ENCODE measurements at regions not wholly inside any gene's neighbourhood (a gene's known extent, or its start where the extent isn't known, plus 50 kb on each side); places are given as distances from the start of the nearest gene placed in this dataset.

GRCh38 chr7:54810401-54810800, 51.4 kb upstream of the SEC61G start:
- no peak for DNase-seq
- in situ Hi-C loops (cut with MboI; ENCODE audit: low pct_unique_long_range_greater_than_20kb, low sequenced_read_pairs), result no loop called here

- no peak for DNase-seq
- in situ Hi-C loops (cut with MboI; ENCODE audit: low pct_unique_long_range_greater_than_20kb, low sequenced_read_pairs), result no loop called here
These were observed 52.2 kb upstream of the SEC61G start for GRCh38 chr7:54811041-54811845.

- in situ Hi-C loops (cut with MboI; ENCODE audit: low pct_unique_long_range_greater_than_20kb, low sequenced_read_pairs), result no loop called here
- no peak for DNase-seq
These were observed 52.8 kb upstream of the SEC61G start for GRCh38 chr7:54811846-54812254.

GRCh38 chr7:54812756-54813322, 53.8 kb upstream of the SEC61G start:
- no peak for DNase-seq
- in situ Hi-C loops (cut with MboI; ENCODE audit: low pct_unique_long_range_greater_than_20kb, low sequenced_read_pairs), result no loop called here

GRCh38 chr7:54813398-54813797, 54.4 kb upstream of the SEC61G start:
- no peak for DNase-seq
- in situ Hi-C loops (cut with MboI; ENCODE audit: low pct_unique_long_range_greater_than_20kb, low sequenced_read_pairs), result no loop called here

GRCh38 chr7:54814401-54814800, 55.4 kb upstream of the SEC61G start:
- in situ Hi-C loops (cut with MboI; ENCODE audit: low pct_unique_long_range_greater_than_20kb, low sequenced_read_pairs), result no loop called here

GRCh38 chr7:54817152-54817551, 58.1 kb upstream of the SEC61G start:
- DNase-seq, result no peak
- in situ Hi-C loops (cut with MboI; ENCODE audit: low pct_unique_long_range_greater_than_20kb, low sequenced_read_pairs), result no loop called here

More at GRCh38 chr7:54814401-54814800, 55.4 kb upstream of the SEC61G start:
- no peak for DNase-seq

- DNase-seq, result no peak
- in situ Hi-C loops (cut with MboI; ENCODE audit: low pct_unique_long_range_greater_than_20kb, low sequenced_read_pairs), result no loop called here
These were observed 64.8 kb upstream of the SEC61G start for GRCh38 chr7:54823776-54824175.

- no peak for DNase-seq
- in situ Hi-C loops (cut with MboI; ENCODE audit: low pct_unique_long_range_greater_than_20kb, low sequenced_read_pairs), result no loop called here
These were observed 65.6 kb upstream of the SEC61G start for GRCh38 chr7:54824655-54825054.

GRCh38 chr7:54825368-54825767, 66.4 kb upstream of the SEC61G start:
- in situ Hi-C loops (cut with MboI; ENCODE audit: low pct_unique_long_range_greater_than_20kb, low sequenced_read_pairs), result no loop called here

GRCh38 chr7:54827734-54828133, 68.7 kb upstream of the SEC61G start:
- DNase-seq, result peak; percentile 10
- in situ Hi-C loops (cut with MboI; ENCODE audit: low pct_unique_long_range_greater_than_20kb, low sequenced_read_pairs), result no loop called here

More at GRCh38 chr7:54825368-54825767, 66.4 kb upstream of the SEC61G start:
- no peak for DNase-seq

GRCh38 chr7:54831046-54831643, 72.1 kb upstream of the SEC61G start:
- in situ Hi-C loops (cut with MboI; ENCODE audit: low pct_unique_long_range_greater_than_20kb, low sequenced_read_pairs), result no loop called here

GRCh38 chr7:54831644-54832095, 72.7 kb upstream of the SEC61G start:
- in situ Hi-C loops (cut with MboI; ENCODE audit: low pct_unique_long_range_greater_than_20kb, low sequenced_read_pairs), result no loop called here
- peak; percentile 22 for DNase-seq

More at GRCh38 chr7:54831046-54831643, 72.1 kb upstream of the SEC61G start:
- DNase-seq, result no peak

GRCh38 chr7:54833001-54833467, 74.0 kb upstream of the SEC61G start:
- DNase-seq, result no peak
- in situ Hi-C loops (cut with MboI; ENCODE audit: low pct_unique_long_range_greater_than_20kb, low sequenced_read_pairs), result no loop called here

GRCh38 chr7:54837168-54837567, 78.2 kb upstream of the SEC61G start:
- no peak for DNase-seq
- in situ Hi-C loops (cut with MboI; ENCODE audit: low pct_unique_long_range_greater_than_20kb, low sequenced_read_pairs), result no loop called here

- no peak for DNase-seq
- in situ Hi-C loops (cut with MboI; ENCODE audit: low pct_unique_long_range_greater_than_20kb, low sequenced_read_pairs), result no loop called here
These were observed 78.8 kb upstream of the SEC61G start for GRCh38 chr7:54837761-54838160.

GRCh38 chr7:54838175-54838910, 79.3 kb upstream of the SEC61G start:
- in situ Hi-C loops (cut with MboI; ENCODE audit: low pct_unique_long_range_greater_than_20kb, low sequenced_read_pairs), result no loop called here
- DNase-seq, result no peak

GRCh38 chr7:54839575-54840213, 80.7 kb upstream of the SEC61G start:
- in situ Hi-C loops (cut with MboI; ENCODE audit: low pct_unique_long_range_greater_than_20kb, low sequenced_read_pairs), result no loop called here
- DNase-seq, result no peak
